ENCODE measurements at regions not wholly inside any gene's neighbourhood (a gene's known extent, or its start where the extent isn't known, plus 50 kb on each side); places are given as distances from the start of the nearest gene placed in this dataset.

DNA sequence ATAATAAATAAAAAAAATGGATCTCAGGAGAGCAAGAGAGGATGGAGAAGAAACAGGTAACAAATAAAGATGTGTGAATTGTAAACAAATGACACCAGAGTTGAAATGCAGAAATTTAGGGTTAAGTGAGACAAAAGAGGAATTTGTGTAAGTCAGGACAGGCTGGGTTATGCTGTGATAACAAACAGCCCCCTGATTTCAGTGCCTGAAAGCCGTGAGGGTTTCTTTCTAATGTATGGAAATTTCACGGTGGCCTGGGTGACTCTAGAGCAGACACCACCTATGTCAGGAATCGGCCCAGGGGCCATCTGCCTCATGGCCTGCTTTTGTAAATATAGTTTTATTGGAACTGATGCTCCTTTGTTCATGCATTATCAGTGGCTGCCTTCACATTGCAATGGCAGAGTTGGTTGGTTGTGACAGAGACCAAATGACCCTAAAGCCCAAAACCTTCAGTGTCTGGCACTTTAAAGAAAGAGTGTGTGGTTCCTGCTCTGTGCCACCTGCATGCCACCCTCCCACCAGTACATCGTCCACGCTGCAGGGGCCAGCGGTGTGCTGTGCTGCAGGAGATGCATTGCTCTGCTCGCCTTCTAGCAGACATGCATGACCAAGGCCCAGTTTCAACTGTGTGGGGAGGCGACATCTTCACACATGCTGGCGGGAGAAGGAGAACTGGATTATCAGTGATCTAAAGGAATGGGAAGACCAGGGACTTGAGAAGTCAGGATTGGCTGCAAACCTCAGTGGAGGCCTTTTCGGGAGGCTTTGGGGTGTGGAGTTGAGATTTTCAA lies 221.2 kb upstream of the APCDD1 start:
- Histone ChIP-seq H3K18ac (ENCODE audit: insufficient read length, low read depth, low read length) (no peak overlapping the region), H4K20me1 (ENCODE audit: control insufficient read depth, insufficient read depth, insufficient read length) (no peaks in the 10 kb centered on the region), H3K23me2 (ENCODE audit: insufficient read length, low read depth, low read length, poor library complexity, severe bottlenecking) (no peaks in the 10 kb centered on the region), H3K4me1 (ENCODE audit: insufficient read depth, low read length) (no peaks in the 10 kb centered on the region), H3K27me3 (ENCODE audit: insufficient read depth, low read length) (no peaks in the 10 kb centered on the region), H2AFZ (ENCODE audit: low read length) (no peak overlapping the region), H2BK5ac (ENCODE audit: insufficient read length, low read length) (no peak overlapping the region), H2AK5ac (ENCODE audit: insufficient read length, low read length) (no peak overlapping the region), H3K4me2 (ENCODE audit: insufficient read depth, insufficient read length, low read length) (no peak overlapping the region), H3K9me3 (ENCODE audit: control insufficient read depth, low read depth, low read length) (peaks cover 5% of the 10 kb centered on the region), H2BK20ac (ENCODE audit: low read depth, low read length, poor library complexity, severe bottlenecking) (no peak overlapping the region), H3K27ac (ENCODE audit: insufficient read length, low read depth, low read length) (no peak overlapping the region), H3K4ac (ENCODE audit: low read depth, low read length) (no peak overlapping the region), H3K79me2 (ENCODE audit: insufficient read depth, low read length) (no peaks in the 10 kb centered on the region), H3K79me1 (ENCODE audit: insufficient read depth, low read depth, low read length, poor library complexity, severe bottlenecking) (no peaks in the 10 kb centered on the region), H2BK120ac (ENCODE audit: low read depth, low read length, poor library complexity, severe bottlenecking) (no peak overlapping the region), H3T11ph (ENCODE audit: low read length) (no peak overlapping the region), H4K91ac (ENCODE audit: insufficient read length, low read depth, low read length) (no peak overlapping the region), H3K56ac (ENCODE audit: insufficient read length, low read depth, low read length) (no peak overlapping the region), H4K5ac (ENCODE audit: insufficient read length, low read depth, low read length) (no peak overlapping the region), H3K9ac (ENCODE audit: extremely low read depth, insufficient read length, low read length) (no peak overlapping the region), H2BK15ac (ENCODE audit: low read depth, low read length) (no peak overlapping the region), H3K23ac (ENCODE audit: insufficient read length, low read depth, low read length) (no peak overlapping the region), H3K14ac (ENCODE audit: insufficient read depth, low read length) (no peak overlapping the region), H4K8ac (replicated peaks; ENCODE audit: insufficient read length, low read depth, low read length) (no peak overlapping the region), H2BK12ac (ENCODE audit: insufficient read length, low read depth, low read length) (no peak overlapping the region)
- no peaks in the 10 kb centered on the region for H3K27me3 Mint-ChIP-seq (ENCODE audit: low read depth)
- DNase-seq = no peak
- H3K27ac Mint-ChIP-seq = no peak overlapping the region
- peaks cover 10 to 18% of the 10 kb centered on the region in 2 experiments for H3K9me3 Mint-ChIP-seq
- peaks cover 0 to 9% (median 0%) of the 10 kb centered on the region in 3 experiments; a peak in 3 of 7 replicates for H3K36me3 Mint-ChIP-seq (ENCODE audit: insufficient read depth in 1 of 3, low read depth in 3 of 3)
- TF ChIP-seq, protein P1, sequence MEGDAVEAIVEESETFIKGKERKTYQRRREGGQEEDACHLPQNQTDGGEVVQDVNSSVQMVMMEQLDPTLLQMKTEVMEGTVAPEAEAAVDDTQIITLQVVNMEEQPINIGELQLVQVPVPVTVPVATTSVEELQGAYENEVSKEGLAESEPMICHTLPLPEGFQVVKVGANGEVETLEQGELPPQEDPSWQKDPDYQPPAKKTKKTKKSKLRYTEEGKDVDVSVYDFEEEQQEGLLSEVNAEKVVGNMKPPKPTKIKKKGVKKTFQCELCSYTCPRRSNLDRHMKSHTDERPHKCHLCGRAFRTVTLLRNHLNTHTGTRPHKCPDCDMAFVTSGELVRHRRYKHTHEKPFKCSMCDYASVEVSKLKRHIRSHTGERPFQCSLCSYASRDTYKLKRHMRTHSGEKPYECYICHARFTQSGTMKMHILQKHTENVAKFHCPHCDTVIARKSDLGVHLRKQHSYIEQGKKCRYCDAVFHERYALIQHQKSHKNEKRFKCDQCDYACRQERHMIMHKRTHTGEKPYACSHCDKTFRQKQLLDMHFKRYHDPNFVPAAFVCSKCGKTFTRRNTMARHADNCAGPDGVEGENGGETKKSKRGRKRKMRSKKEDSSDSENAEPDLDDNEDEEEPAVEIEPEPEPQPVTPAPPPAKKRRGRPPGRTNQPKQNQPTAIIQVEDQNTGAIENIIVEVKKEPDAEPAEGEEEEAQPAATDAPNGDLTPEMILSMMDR (conservative IDR thresholded peaks at IDR 0.05) = no peak
- peaks cover 0 to 3% of the 10 kb centered on the region in 2 experiments; a peak in 1 of 4 replicates for H3K4me1 Mint-ChIP-seq
- H3K4me3 Mint-ChIP-seq = no peak overlapping the region; a peak in 1 of 5 replicates
- WGBS (ENCODE audit: extremely low coverage, insufficient read length, low lambda C conversion rate) = no CpG with 5 or more reads among the region's 10 CpGs

All from H9 (cell line).